ENCODE measurements at regions not wholly inside any gene's neighbourhood (a gene's known extent, or its start where the extent isn't known, plus 50 kb on each side); places are given as distances from the start of the nearest gene placed in this dataset.
"Not testable (repeated sequence)": the region's sequence is repeated elsewhere in the genome, so short reads cannot be mapped to it uniquely, and the experiment has no call there.

GRCh38 chr2:53317861-53318260, 449.7 kb upstream of the CHAC2 start:
- H3K36me3 Mint-ChIP-seq (ENCODE audit: low read depth): no peaks in the 10 kb centered on the region
- no peaks in the 10 kb centered on the region for H3K27me3 Mint-ChIP-seq (ENCODE audit: insufficient read depth)
- no peak for DNase-seq
- Histone ChIP-seq H3K27me3 (ENCODE audit: control insufficient read depth, insufficient read depth, low read length, poor library complexity, severe bottlenecking) (no peaks in the 10 kb centered on the region), H3K36me3 (ENCODE audit: control insufficient read depth, insufficient read depth, low read length) (no peaks in the 10 kb centered on the region), H3K4me1 (ENCODE audit: control insufficient read depth, insufficient read depth, low read length) (no peaks in the 10 kb centered on the region), H3K4me3 (ENCODE audit: low read length) (no peak overlapping the region), H3K9me3 (ENCODE audit: control insufficient read depth, low read length) (no peaks in the 10 kb centered on the region), H3K9ac (ENCODE audit: extremely low read depth, low read length, poor library complexity, severe bottlenecking) (no peak overlapping the region), H3K27ac (ENCODE audit: low read depth, low read length) (no peak overlapping the region)
- no peak overlapping the region for H3K27ac Mint-ChIP-seq
- no peak overlapping the region for H3K4me3 Mint-ChIP-seq
- TF ChIP-seq, protein P1, sequence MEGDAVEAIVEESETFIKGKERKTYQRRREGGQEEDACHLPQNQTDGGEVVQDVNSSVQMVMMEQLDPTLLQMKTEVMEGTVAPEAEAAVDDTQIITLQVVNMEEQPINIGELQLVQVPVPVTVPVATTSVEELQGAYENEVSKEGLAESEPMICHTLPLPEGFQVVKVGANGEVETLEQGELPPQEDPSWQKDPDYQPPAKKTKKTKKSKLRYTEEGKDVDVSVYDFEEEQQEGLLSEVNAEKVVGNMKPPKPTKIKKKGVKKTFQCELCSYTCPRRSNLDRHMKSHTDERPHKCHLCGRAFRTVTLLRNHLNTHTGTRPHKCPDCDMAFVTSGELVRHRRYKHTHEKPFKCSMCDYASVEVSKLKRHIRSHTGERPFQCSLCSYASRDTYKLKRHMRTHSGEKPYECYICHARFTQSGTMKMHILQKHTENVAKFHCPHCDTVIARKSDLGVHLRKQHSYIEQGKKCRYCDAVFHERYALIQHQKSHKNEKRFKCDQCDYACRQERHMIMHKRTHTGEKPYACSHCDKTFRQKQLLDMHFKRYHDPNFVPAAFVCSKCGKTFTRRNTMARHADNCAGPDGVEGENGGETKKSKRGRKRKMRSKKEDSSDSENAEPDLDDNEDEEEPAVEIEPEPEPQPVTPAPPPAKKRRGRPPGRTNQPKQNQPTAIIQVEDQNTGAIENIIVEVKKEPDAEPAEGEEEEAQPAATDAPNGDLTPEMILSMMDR (conservative IDR thresholded peaks at IDR 0.05): no peak
- WGBS, 2 experiments (ENCODE audit: insufficient coverage in 1 of 2, insufficient read length in 1 of 2): 85 to 92% methylated on average over 2 to 5 of the region's 5 CpGs
- no peaks in the 10 kb centered on the region for H3K4me1 Mint-ChIP-seq
- no peaks in the 10 kb centered on the region for H3K9me3 Mint-ChIP-seq

- Histone ChIP-seq H3K36me3 (ENCODE audit: control insufficient read depth, insufficient read depth, low read length) (no peaks in the 10 kb centered on the region), H3K27me3 (ENCODE audit: control insufficient read depth, insufficient read depth, low read length, poor library complexity, severe bottlenecking) (no peaks in the 10 kb centered on the region), H3K27ac (ENCODE audit: low read depth, low read length) (no peak overlapping the region), H3K4me1 (ENCODE audit: control insufficient read depth, insufficient read depth, low read length) (no peaks in the 10 kb centered on the region), H3K4me3 (ENCODE audit: low read length) (no peak overlapping the region), H3K9ac (ENCODE audit: extremely low read depth, low read length, poor library complexity, severe bottlenecking) (no peak overlapping the region), H3K9me3 (ENCODE audit: control insufficient read depth, low read length) (no peaks in the 10 kb centered on the region)
- H3K27ac Mint-ChIP-seq: no peak overlapping the region
- H3K36me3 Mint-ChIP-seq (ENCODE audit: low read depth): no peaks in the 10 kb centered on the region
- 94 to 100% methylated on average over 1 to 3 of the region's 3 CpGs for WGBS, 2 experiments (ENCODE audit: insufficient coverage in 1 of 2, insufficient read length in 1 of 2)
- H3K9me3 Mint-ChIP-seq: no peaks in the 10 kb centered on the region
- H3K27me3 Mint-ChIP-seq (ENCODE audit: insufficient read depth): no peaks in the 10 kb centered on the region
- DNase-seq: no peak
- no peaks in the 10 kb centered on the region for H3K4me1 Mint-ChIP-seq
- H3K4me3 Mint-ChIP-seq: no peak overlapping the region
- TF ChIP-seq, protein P1 (conservative IDR thresholded peaks at IDR 0.05): no peak
Observed at GRCh38 chr2:53315149-53315548, 452.5 kb upstream of the CHAC2 start.

DNA sequence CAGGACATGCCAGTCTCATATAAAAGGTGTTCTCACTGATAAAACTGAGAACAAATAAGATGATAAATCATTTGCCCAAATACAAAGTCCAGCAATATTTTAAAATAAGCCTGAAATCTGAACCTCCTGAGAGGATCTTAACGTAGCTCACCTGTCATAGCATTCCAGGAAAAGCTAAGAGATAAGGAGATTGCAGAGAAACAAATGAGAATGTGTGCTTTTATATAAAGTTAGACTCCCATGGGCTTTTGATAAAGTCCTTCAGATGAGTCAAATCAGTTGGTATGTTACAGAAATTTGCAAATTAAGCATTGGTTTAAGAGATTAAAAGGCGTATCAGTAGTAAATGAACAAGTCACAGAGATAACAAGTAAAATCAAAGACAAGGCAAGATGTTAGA, 452.9 kb upstream of the CHAC2 start:
- no peak for DNase-seq
- H3K9me3 Mint-ChIP-seq: no peaks in the 10 kb centered on the region
- TF ChIP-seq, protein P1 (conservative IDR thresholded peaks at IDR 0.05): no peak
- no peak overlapping the region for H3K27ac ChIP-seq (ENCODE audit: low read depth, low read length)
- H3K9me3 ChIP-seq (ENCODE audit: control insufficient read depth, low read length): no peaks in the 10 kb centered on the region
- H3K36me3 Mint-ChIP-seq (ENCODE audit: low read depth): no peaks in the 10 kb centered on the region
- H3K4me1 ChIP-seq (ENCODE audit: control insufficient read depth, insufficient read depth, low read length): no peaks in the 10 kb centered on the region
- H3K4me3 ChIP-seq (ENCODE audit: low read length): no peak overlapping the region
- H3K27me3 ChIP-seq (ENCODE audit: control insufficient read depth, insufficient read depth, low read length, poor library complexity, severe bottlenecking): no peaks in the 10 kb centered on the region
- no peaks in the 10 kb centered on the region for H3K4me1 Mint-ChIP-seq
- H3K27ac Mint-ChIP-seq: no peak overlapping the region
- no peaks in the 10 kb centered on the region for H3K27me3 Mint-ChIP-seq (ENCODE audit: insufficient read depth)
- H3K36me3 ChIP-seq (ENCODE audit: control insufficient read depth, insufficient read depth, low read length): no peaks in the 10 kb centered on the region
- H3K9ac ChIP-seq (ENCODE audit: extremely low read depth, low read length, poor library complexity, severe bottlenecking): no peak overlapping the region
- 79 to 88% methylated on average over 2 of the region's 2 CpGs for WGBS, 2 experiments (ENCODE audit: insufficient coverage in 1 of 2, insufficient read length in 1 of 2)
- no peak overlapping the region for H3K4me3 Mint-ChIP-seq

- WGBS, 2 experiments (ENCODE audit: insufficient coverage in 1 of 2, insufficient read length in 1 of 2): 89 to 94% methylated on average over 2 to 4 of the region's 4 CpGs
- H3K36me3 Mint-ChIP-seq (ENCODE audit: low read depth): not testable (repeated sequence)
Observed at GRCh38 chr2:53313644-53314043, 454.0 kb upstream of the CHAC2 start.

More at GRCh38 chr2:53313644-53314043, 454.0 kb upstream of the CHAC2 start:
- not testable (repeated sequence) for H3K9me3 ChIP-seq (ENCODE audit: control insufficient read depth, low read length); H3K36me3 ChIP-seq (ENCODE audit: control insufficient read depth, insufficient read depth, low read length); H3K9ac ChIP-seq (ENCODE audit: extremely low read depth, low read length, poor library complexity, severe bottlenecking); H3K9me3 Mint-ChIP-seq; H3K4me3 ChIP-seq (ENCODE audit: low read length); H3K4me1 Mint-ChIP-seq; H3K27me3 Mint-ChIP-seq (ENCODE audit: insufficient read depth); H3K27ac ChIP-seq (ENCODE audit: low read depth, low read length); H3K4me3 Mint-ChIP-seq; DNase-seq; H3K27me3 ChIP-seq (ENCODE audit: control insufficient read depth, insufficient read depth, low read length, poor library complexity, severe bottlenecking); H3K27ac Mint-ChIP-seq; H3K4me1 ChIP-seq (ENCODE audit: control insufficient read depth, insufficient read depth, low read length)
